Bronchial epithelial cell (primary cell): ENCODE measurements at regions not wholly inside any gene's neighbourhood (a gene's known extent, or its start where the extent isn't known, plus 50 kb on each side); places are given as distances from the start of the nearest gene placed in this dataset.

Experiments used
- DNase-seq: peaks from one replicate; pipeline ENCODE4 v3.0.0-alpha.2; 2010; ENCODE audit warnings: low read depth
- FAIRE-seq: peaks from 2 replicates; lab custom pipeline; 2011; peaks lifted over from hg19 to GRCh38; lab: Jason Lieb, UNC
- H3K27me3 ChIP-seq: 2 replicates; pipeline ENCODE4 v1.5.1; 2011; ENCODE audit warnings: low read length; ENCODE audit not compliant: control insufficient read depth, insufficient read depth
- H3K36me3 ChIP-seq: 2 replicates; pipeline ENCODE4 v1.5.1; 2011; ENCODE audit warnings: low read length; ENCODE audit not compliant: control insufficient read depth, insufficient read depth
- H3K4me3 ChIP-seq: 2 replicates; pipeline ENCODE4 v1.5.1; 2011; ENCODE audit warnings: mild to moderate bottlenecking, low read depth, low read length, control low read depth
- CTCF ChIP-seq: IDR thresholded peaks from 2 replicates; pipeline ENCODE4 v1.5.1; 2011; ENCODE audit warnings: mild to moderate bottlenecking, moderate library complexity, low read length, control low read depth, inconsistent platforms; ENCODE audit not compliant: insufficient read depth, severe bottlenecking

DNA sequence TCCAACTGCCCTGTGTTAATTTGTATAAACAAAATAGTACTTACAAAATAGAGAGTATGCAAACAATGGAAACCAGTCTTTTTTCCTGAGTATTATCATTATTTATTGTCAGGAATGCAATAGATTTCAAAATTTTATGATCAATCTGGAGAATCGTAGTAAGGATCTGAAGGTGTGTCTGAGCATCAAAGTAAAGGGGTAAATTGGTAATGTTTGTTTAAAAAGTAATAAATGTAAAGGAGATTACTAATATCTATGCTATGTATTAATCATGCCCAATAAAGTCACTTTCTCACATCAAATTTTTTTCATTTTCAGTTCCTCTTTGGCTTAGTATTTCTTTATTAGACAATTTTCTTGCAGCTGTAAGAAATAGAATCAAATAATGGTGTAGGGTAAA is 1507.1 kb upstream of the PCDH7 start:
- no peak for DNase-seq
- FAIRE-seq, result no peak
- TF ChIP-seq CTCF, result no peak
- H3K4me3 ChIP-seq, result no peak overlapping the region
- no peaks in the 10 kb centered on the region for H3K27me3 ChIP-seq
- H3K36me3 ChIP-seq, result no peaks in the 10 kb centered on the region

GRCh38 chr4:29220761-29221160 is 1499.4 kb upstream of the PCDH7 start:
- FAIRE-seq (no peak), DNase-seq (no peak)
- no peaks in the 10 kb centered on the region for H3K27me3 ChIP-seq
- TF ChIP-seq CTCF, result no peak
- no peaks in the 10 kb centered on the region for H3K36me3 ChIP-seq
- no peak overlapping the region for H3K4me3 ChIP-seq

GRCh38 chr4:29224911-29225310 is 1495.3 kb upstream of the PCDH7 start:
- Histone ChIP-seq H3K36me3 (no peaks in the 10 kb centered on the region), H3K4me3 (no peak overlapping the region), H3K27me3 (no peaks in the 10 kb centered on the region)
- no peak for TF ChIP-seq CTCF
- DNase-seq (no peak), FAIRE-seq (no peak)

DNA sequence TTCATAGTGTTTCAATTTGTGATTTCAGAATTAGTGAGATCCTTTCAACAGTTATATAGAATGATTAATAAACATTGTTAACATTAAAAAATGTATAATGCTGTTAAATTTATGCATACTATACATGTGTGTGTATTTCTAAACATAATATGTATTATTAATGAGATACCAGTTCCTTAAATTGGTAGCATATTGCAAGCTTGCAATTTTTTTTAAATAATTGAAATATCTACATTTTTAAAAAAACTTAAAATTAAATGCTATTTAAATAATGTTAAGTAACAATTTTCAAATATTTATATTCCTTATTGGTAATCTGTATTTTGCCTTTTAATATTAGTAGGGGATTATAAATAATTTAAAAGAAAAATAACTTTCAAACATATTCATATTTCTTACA is 1479.5 kb upstream of the PCDH7 start:
- Histone ChIP-seq H3K27me3 (no peaks in the 10 kb centered on the region), H3K4me3 (no peak overlapping the region), H3K36me3 (no peaks in the 10 kb centered on the region)
- no peak for TF ChIP-seq CTCF
- DNase-seq (no peak), FAIRE-seq (no peak)

GRCh38 chr4:29243054-29243453 is 1477.1 kb upstream of the PCDH7 start:
- Histone ChIP-seq H3K36me3 (no peaks in the 10 kb centered on the region), H3K4me3 (no peak overlapping the region)
- FAIRE-seq, result no peak

More at GRCh38 chr4:29243054-29243453, 1477.1 kb upstream of the PCDH7 start:
- H3K27me3 ChIP-seq, result no peaks in the 10 kb centered on the region
- no peak for TF ChIP-seq CTCF
- no peak for DNase-seq
